NT2/D1 (cell line): ENCODE measurements at regions not wholly inside any gene's neighbourhood (a gene's known extent, or its start where the extent isn't known, plus 50 kb on each side); places are given as distances from the start of the nearest gene placed in this dataset.

Experiments
- DNase-seq: peaks from one replicate; pipeline ENCODE4 v3.0.0-alpha.2; 2011; ENCODE audit warnings: low read depth, low spot score
- H3K27me3 ChIP-seq: 2 replicates; pipeline ENCODE4 v1.6.0; 2011; ENCODE audit warnings: mild to moderate bottlenecking; ENCODE audit not compliant: insufficient read length, insufficient read depth
- H3K36me3 ChIP-seq: 2 replicates; pipeline ENCODE4 v1.6.1; 2011; ENCODE audit warnings: mild to moderate bottlenecking, low read length, mixed read lengths; ENCODE audit not compliant: insufficient read depth, insufficient read length
- H3K4me1 ChIP-seq: 2 replicates; pipeline ENCODE4 v1.5.1; 2011; ENCODE audit not compliant: insufficient read depth, insufficient read length
- H3K4me3 ChIP-seq: 2 replicates; pipeline ENCODE4 v1.5.1; 2011; ENCODE audit warnings: low read depth; ENCODE audit not compliant: insufficient read length
- H3K9ac ChIP-seq: 2 replicates; pipeline ENCODE4 v1.6.0; 2011; ENCODE audit warnings: low read depth; ENCODE audit not compliant: insufficient read length
- H3K9me3 ChIP-seq: 2 replicates; pipeline ENCODE4 v1.5.1; 2011; ENCODE audit warnings: mild to moderate bottlenecking, low read length; ENCODE audit not compliant: insufficient read depth
- SUZ12 ChIP-seq: IDR thresholded peaks from 2 replicates; pipeline ENCODE4 v1.6.1; 2011; ENCODE audit not compliant: insufficient read length, insufficient read depth; ENCODE audit errors: extremely low read depth
- YY1 ChIP-seq: IDR thresholded peaks from 2 replicates; pipeline ENCODE4 v1.6.1; 2011; ENCODE audit not compliant: insufficient read length, insufficient read depth
- ZNF274 ChIP-seq: IDR thresholded peaks from 2 replicates; pipeline ENCODE4 v1.6.1; 2011; ENCODE audit warnings: mild to moderate bottlenecking, low read depth, low read length

GRCh38 chr1:101428562-101428961, 191.7 kb downstream of the S1PR1 start:
- TF ChIP-seq YY1 (no peak), SUZ12 (no peak), ZNF274 (no peak)
- H3K9ac ChIP-seq = no peak overlapping the region
- 0 out of 2 replicates have a peak, but pooled peaks cover 5% of the 10 kb centered on the region for H3K9me3 ChIP-seq
- no peaks in the 10 kb centered on the region for H3K27me3 ChIP-seq
- DNase-seq = no peak
- H3K4me3 ChIP-seq = no peak overlapping the region
- no peaks in the 10 kb centered on the region for H3K4me1 ChIP-seq
- H3K36me3 ChIP-seq = no peaks in the 10 kb centered on the region

GRCh38 chr1:101431956-101432510, 195.2 kb downstream of the S1PR1 start:
- Histone ChIP-seq H3K9me3 (no peaks in the 10 kb centered on the region), H3K27me3 (no peaks in the 10 kb centered on the region), H3K4me3 (no peak overlapping the region), H3K4me1 (no peaks in the 10 kb centered on the region), H3K9ac (no peak overlapping the region), H3K36me3 (no peaks in the 10 kb centered on the region)
- TF ChIP-seq YY1 = no peak
- no peak for TF ChIP-seq ZNF274
- TF ChIP-seq SUZ12 = no peak
- no peak for DNase-seq

GRCh38 chr1:101435831-101436511, 199.2 kb downstream of the S1PR1 start:
- no peak for DNase-seq
- H3K9ac ChIP-seq = no peak overlapping the region
- H3K36me3 ChIP-seq = no peaks in the 10 kb centered on the region
- TF ChIP-seq ZNF274 (no peak), YY1 (no peak), SUZ12 (no peak)
- no peak overlapping the region for H3K4me3 ChIP-seq
- no peaks in the 10 kb centered on the region for H3K9me3 ChIP-seq
- H3K27me3 ChIP-seq = no peaks in the 10 kb centered on the region
- no peaks in the 10 kb centered on the region for H3K4me1 ChIP-seq

GRCh38 chr1:101437800-101438199, 201.0 kb downstream of the S1PR1 start:
- Histone ChIP-seq H3K36me3 (no peaks in the 10 kb centered on the region), H3K4me1 (no peaks in the 10 kb centered on the region), H3K9ac (no peak overlapping the region), H3K27me3 (no peaks in the 10 kb centered on the region), H3K4me3 (no peak overlapping the region), H3K9me3 (no peaks in the 10 kb centered on the region)
- DNase-seq = no peak
- TF ChIP-seq SUZ12 (no peak), YY1 (no peak), ZNF274 (no peak)

- no peak overlapping the region for H3K9ac ChIP-seq
- TF ChIP-seq ZNF274 (no peak), YY1 (no peak), SUZ12 (no peak)
- H3K9me3 ChIP-seq = no peaks in the 10 kb centered on the region
- no peaks in the 10 kb centered on the region for H3K36me3 ChIP-seq
- no peaks in the 10 kb centered on the region for H3K4me1 ChIP-seq
- H3K4me3 ChIP-seq = no peak overlapping the region
- no peak for DNase-seq
- no peaks in the 10 kb centered on the region for H3K27me3 ChIP-seq
Observed at GRCh38 chr1:101438359-101438758, 201.5 kb downstream of the S1PR1 start.

GRCh38 chr1:101440485-101440884, 203.7 kb downstream of the S1PR1 start:
- no peak for DNase-seq
- Histone ChIP-seq H3K27me3 (no peaks in the 10 kb centered on the region), H3K36me3 (no peaks in the 10 kb centered on the region), H3K4me1 (no peaks in the 10 kb centered on the region), H3K4me3 (no peak overlapping the region), H3K9ac (no peak overlapping the region), H3K9me3 (no peaks in the 10 kb centered on the region)
- no peak for TF ChIP-seq SUZ12
- TF ChIP-seq ZNF274 = no peak
- no peak for TF ChIP-seq YY1

GRCh38 chr1:101444381-101444780, 207.6 kb downstream of the S1PR1 start:
- TF ChIP-seq ZNF274 (no peak), YY1 (no peak), SUZ12 (no peak)
- Histone ChIP-seq H3K27me3 (no peaks in the 10 kb centered on the region), H3K4me1 (no peaks in the 10 kb centered on the region), H3K4me3 (no peak overlapping the region), H3K36me3 (no peaks in the 10 kb centered on the region), H3K9ac (no peak overlapping the region), H3K9me3 (no peaks in the 10 kb centered on the region)
- DNase-seq = no peak
